Endothelial cell of umbilical vein (primary cell): ENCODE measurements at regions not wholly inside any gene's neighbourhood (a gene's known extent, or its start where the extent isn't known, plus 50 kb on each side); places are given as distances from the start of the nearest gene placed in this dataset.

Experiments
- BruUV-seq: library from RNA; stranded (reverse); fragments of 400-500 nt; replicated peaks from 2 replicates; lab custom pipeline; 2021; lab: Mats Ljungman, UMichigan
- CTCF ChIA-PET: fragments of 300-600, 350-600 bp; sonication (Branson Sonifier 250); formaldehyde crosslinking; loops from one replicate; lab custom pipeline; 2021; ENCODE audit warnings: antibody characterized with exemption, inconsistent platforms; lab: Charles Lee
- POLR2A ChIA-PET: fragments of 300-600, 350-600 bp; sonication (Branson Sonifier 250); formaldehyde crosslinking; loops from one replicate; lab custom pipeline; 2021; ENCODE audit warnings: antibody characterized with exemption, inconsistent platforms; lab: Charles Lee
- DNase-seq: peaks from one replicate; pipeline ENCODE4 v3.0.0-alpha.2; 2011; ENCODE audit warnings: low read depth, low spot score
- FAIRE-seq: peaks from 2 replicates; lab custom pipeline; 2011; peaks lifted over from hg19 to GRCh38; lab: Jason Lieb, UNC
- H2AFZ ChIP-seq: 2 replicates; pipeline ENCODE4 v1.6.0; 2012; ENCODE audit warnings: low read depth, low read length, control low read depth, inconsistent platforms
- H3K27ac ChIP-seq: 2 replicates; pipeline ENCODE4 v1.5.1; 2011; ENCODE audit warnings: low read depth, mild to moderate bottlenecking, control low read depth, low read length, moderate library complexity; ENCODE audit not compliant: insufficient read depth
- H3K27me3 ChIP-seq, 2 experiments: 2 replicates each; pipeline versions ENCODE4 v1.6.0 to v1.6.1; 2011; ENCODE audit warnings: low read length in 2 of 2, mixed read lengths in 1 of 2; ENCODE audit not compliant: control insufficient read depth in 2 of 2, insufficient read depth in 2 of 2
- H3K36me3 ChIP-seq, 2 experiments: 2 replicates in 1 of 2; 3 replicates in 1 of 2; pipeline ENCODE4 v1.5.1; 2011; ENCODE audit warnings: low read length in 2 of 2, mild to moderate bottlenecking in 1 of 2, moderate library complexity in 1 of 2; ENCODE audit not compliant: control insufficient read depth in 2 of 2, insufficient read depth in 2 of 2; ENCODE audit errors: extremely low read depth in 1 of 2
- H3K4me1 ChIP-seq: 3 replicates; pipeline ENCODE4 v1.5.1; 2011; ENCODE audit warnings: mild to moderate bottlenecking, low read length; ENCODE audit not compliant: control insufficient read depth, insufficient read depth; ENCODE audit errors: extremely low read depth
- H3K4me2 ChIP-seq: 2 replicates; pipeline ENCODE4 v1.6.1; 2011; ENCODE audit warnings: low read length, control low read depth, mixed read lengths; ENCODE audit not compliant: insufficient read depth
- H3K4me3 ChIP-seq, 3 experiments: fragments of 200-600 bp in 1 of 3; sonication (generic), shearing (Covaris generic) in 1 of 3; replicated peaks in 1 of 3; 2 replicates each; pipeline ENCODE4 v1.5.1; 2011 to 2016; ENCODE audit warnings: control low read depth in 3 of 3, low read length in 3 of 3, mild to moderate bottlenecking in 2 of 3, inconsistent platforms in 1 of 3, low read depth in 1 of 3, moderate library complexity in 1 of 3; ENCODE audit not compliant: insufficient read depth in 1 of 3
- H3K79me2 ChIP-seq: 2 replicates; pipeline ENCODE4 v1.6.0; 2012; ENCODE audit warnings: low read length, inconsistent platforms; ENCODE audit not compliant: control insufficient read depth, insufficient read depth
- H3K9ac ChIP-seq: replicated peaks from 2 replicates; pipeline ENCODE3; 2011; ENCODE audit warnings: low read length, control low read depth; ENCODE audit not compliant: insufficient read depth; ENCODE audit errors: extremely low read depth
- H3K9me1 ChIP-seq: replicated peaks from 3 replicates; pipeline ENCODE4 v1.6.0; 2011; ENCODE audit warnings: mild to moderate bottlenecking, low read length; ENCODE audit not compliant: control insufficient read depth, insufficient read depth; ENCODE audit errors: extremely low read depth
- H3K9me3 ChIP-seq: replicated peaks from 2 replicates; pipeline ENCODE4 v1.5.1; 2012; ENCODE audit warnings: low read length, inconsistent platforms; ENCODE audit not compliant: control insufficient read depth, insufficient read depth
- H4K20me1 ChIP-seq: replicated peaks from 2 replicates; pipeline ENCODE3; 2011; ENCODE audit warnings: mild to moderate bottlenecking, low read length; ENCODE audit not compliant: control insufficient read depth, insufficient read depth; ENCODE audit errors: extremely low read depth
- EZH2 ChIP-seq: IDR thresholded peaks from 2 replicates; pipeline ENCODE4 v1.6.1; 2012; ENCODE audit warnings: borderline replicate concordance, low read depth, mild to moderate bottlenecking, moderate library complexity, low read length, inconsistent platforms; ENCODE audit not compliant: severe bottlenecking
- FOS ChIP-seq: IDR thresholded peaks from 2 replicates; pipeline ENCODE4 v1.6.1; 2011; ENCODE audit warnings: mild to moderate bottlenecking, low read length, moderate library complexity, borderline replicate concordance; ENCODE audit not compliant: insufficient read depth
- GATA2 ChIP-seq: IDR thresholded peaks from 2 replicates; pipeline ENCODE4 v1.7.0; 2011; ENCODE audit warnings: low read depth, mild to moderate bottlenecking, moderate library complexity, mixed read lengths, low read length; ENCODE audit not compliant: insufficient read length, insufficient read depth
- JUN ChIP-seq: IDR thresholded peaks from 2 replicates; pipeline ENCODE4 v1.6.1; 2011; ENCODE audit warnings: borderline replicate concordance, low read depth; ENCODE audit not compliant: insufficient read length, insufficient read depth
- MYC ChIP-seq: IDR thresholded peaks from one replicate; pipeline ENCODE4 v1.6.1; 2011; ENCODE audit warnings: mild to moderate bottlenecking, low read depth, low read length
- POLR2A ChIP-seq: IDR thresholded peaks from 2 replicates; pipeline ENCODE4 v1.6.1; 2012; ENCODE audit warnings: low read depth, mild to moderate bottlenecking, control low read depth, low read length
- POLR2AphosphoS5 ChIP-seq: IDR thresholded peaks from 2 replicates; pipeline ENCODE4 v1.6.1; 2012; ENCODE audit warnings: low read depth, mild to moderate bottlenecking, control low read depth, low read length, moderate library complexity; ENCODE audit not compliant: insufficient read depth
- dilution Hi-C: fragments of 300-500 bp; cut with MboI; formaldehyde crosslinking; loops from one replicate; pipeline ENCODE4 v1.15.0; 2019; ENCODE audit warnings: low sequenced_read_pairs; ENCODE audit not compliant: extremely low pct_ligation_motif_present
- intact Hi-C: fragments of 100-400 bp; cut with micrococcal nuclease; formaldehyde crosslinking; loops from one replicate; pipeline ENCODE4 v1.10.0; 2022
- TF ChIP-seq, protein P1 (sequence below), 2 donors: IDR thresholded peaks; 1 replicate in 1 of 2; 2 replicates in 1 of 2; pipeline ENCODE4 v1.5.1; 2011; ENCODE audit warnings: low read length in 2 of 2, mild to moderate bottlenecking in 2 of 2, moderate library complexity in 2 of 2, control low read depth in 1 of 2, inconsistent platforms in 1 of 2, low read depth in 1 of 2; ENCODE audit not compliant: insufficient read depth in 1 of 2; ENCODE audit errors: extremely low read depth in 1 of 2
- TF ChIP-seq, protein P2 (sequence below): IDR thresholded peaks from 2 replicates; pipeline ENCODE4 v1.6.1; 2011; ENCODE audit not compliant: insufficient read depth, insufficient read length

GRCh38 chr9:85321561-85321960 is 420.2 kb downstream of the AGTPBP1 start:
- no peaks in the 10 kb centered on the region for H3K4me1 ChIP-seq
- DNase-seq = no peak
- H3K36me3 ChIP-seq = no peaks in the 10 kb centered on the region
- no peak overlapping the region for H3K4me2 ChIP-seq
- no peaks in the 10 kb centered on the region for H3K79me2 ChIP-seq
- H3K27me3 ChIP-seq = no peaks in the 10 kb centered on the region
- H3K9me1 ChIP-seq = no peaks in the 10 kb centered on the region
- no peaks in the 10 kb centered on the region for H4K20me1 ChIP-seq
- H3K9ac ChIP-seq = no peak overlapping the region
- dilution Hi-C loops = no loop called here
- no peak overlapping the region for H3K27ac ChIP-seq
- intact Hi-C loops = no loop called here
- H2AFZ ChIP-seq = no peak overlapping the region
- no peaks in the 10 kb centered on the region for H3K9me3 ChIP-seq
- no peak overlapping the region for H3K4me3 ChIP-seq
- no TSS peak for BruUV-seq
- ChIA-PET POLR2A (no interaction called here), CTCF (no interaction called here)
- FAIRE-seq = no peak
- TF ChIP-seq, protein P1, sequence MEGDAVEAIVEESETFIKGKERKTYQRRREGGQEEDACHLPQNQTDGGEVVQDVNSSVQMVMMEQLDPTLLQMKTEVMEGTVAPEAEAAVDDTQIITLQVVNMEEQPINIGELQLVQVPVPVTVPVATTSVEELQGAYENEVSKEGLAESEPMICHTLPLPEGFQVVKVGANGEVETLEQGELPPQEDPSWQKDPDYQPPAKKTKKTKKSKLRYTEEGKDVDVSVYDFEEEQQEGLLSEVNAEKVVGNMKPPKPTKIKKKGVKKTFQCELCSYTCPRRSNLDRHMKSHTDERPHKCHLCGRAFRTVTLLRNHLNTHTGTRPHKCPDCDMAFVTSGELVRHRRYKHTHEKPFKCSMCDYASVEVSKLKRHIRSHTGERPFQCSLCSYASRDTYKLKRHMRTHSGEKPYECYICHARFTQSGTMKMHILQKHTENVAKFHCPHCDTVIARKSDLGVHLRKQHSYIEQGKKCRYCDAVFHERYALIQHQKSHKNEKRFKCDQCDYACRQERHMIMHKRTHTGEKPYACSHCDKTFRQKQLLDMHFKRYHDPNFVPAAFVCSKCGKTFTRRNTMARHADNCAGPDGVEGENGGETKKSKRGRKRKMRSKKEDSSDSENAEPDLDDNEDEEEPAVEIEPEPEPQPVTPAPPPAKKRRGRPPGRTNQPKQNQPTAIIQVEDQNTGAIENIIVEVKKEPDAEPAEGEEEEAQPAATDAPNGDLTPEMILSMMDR (IDR thresholded peaks at IDR 0.05; ENCODE audit: extremely low read depth in 1 of 2, insufficient read depth in 1 of 2, low read depth in 1 of 2, low read length in 2 of 2) = no peak
- TF ChIP-seq EZH2 (no peak), GATA2 (no peak), FOS (no peak), JUN (no peak), POLR2A (no peak), POLR2AphosphoS5 (no peak), MYC (no peak)
- TF ChIP-seq, protein P2, sequence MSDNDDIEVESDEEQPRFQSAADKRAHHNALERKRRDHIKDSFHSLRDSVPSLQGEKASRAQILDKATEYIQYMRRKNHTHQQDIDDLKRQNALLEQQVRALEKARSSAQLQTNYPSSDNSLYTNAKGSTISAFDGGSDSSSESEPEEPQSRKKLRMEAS = no peak
